Brain microvascular endothelial cell (primary cell): ENCODE measurements at regions not wholly inside any gene's neighbourhood (a gene's known extent, or its start where the extent isn't known, plus 50 kb on each side); places are given as distances from the start of the nearest gene placed in this dataset.

ENCODE experiments used
- DNase-seq: peaks from one replicate; pipeline ENCODE4 v3.0.0-alpha.2; 2020
- H3K27ac ChIP-seq: fragments of 250-450 bp; sonication (Bioruptor Pico); 2 replicates; pipeline ENCODE4 v1.5.1; 2020; ENCODE audit warnings: mild to moderate bottlenecking, moderate library complexity
- H3K27me3 ChIP-seq: fragments of 250-450 bp; sonication (Bioruptor Pico); replicated peaks from 2 replicates; pipeline ENCODE4 v1.5.1; 2020; ENCODE audit warnings: mild to moderate bottlenecking
- H3K36me3 ChIP-seq: fragments of 250-450 bp; sonication (Bioruptor Pico); replicated peaks from 2 replicates; pipeline ENCODE4 v1.5.1; 2020; ENCODE audit warnings: mild to moderate bottlenecking
- H3K4me3 ChIP-seq: 2 replicates; pipeline ENCODE4 v1.5.1; 2011; ENCODE audit warnings: low read depth, mild to moderate bottlenecking, control low read depth, low read length, moderate library complexity
- CTCF ChIP-seq: IDR thresholded peaks from 2 replicates; pipeline ENCODE4 v1.5.1; 2011; ENCODE audit warnings: low read depth, mild to moderate bottlenecking, moderate library complexity, low read length, control low read depth, inconsistent platforms; ENCODE audit errors: missing control alignments
- in situ Hi-C: cut with HindIII; loops from 2 replicates; pipeline ENCODE4 v1.10.0; 2017; ENCODE audit warnings: low sequenced_read_pairs, low pct_ligation_motif_present

DNA sequence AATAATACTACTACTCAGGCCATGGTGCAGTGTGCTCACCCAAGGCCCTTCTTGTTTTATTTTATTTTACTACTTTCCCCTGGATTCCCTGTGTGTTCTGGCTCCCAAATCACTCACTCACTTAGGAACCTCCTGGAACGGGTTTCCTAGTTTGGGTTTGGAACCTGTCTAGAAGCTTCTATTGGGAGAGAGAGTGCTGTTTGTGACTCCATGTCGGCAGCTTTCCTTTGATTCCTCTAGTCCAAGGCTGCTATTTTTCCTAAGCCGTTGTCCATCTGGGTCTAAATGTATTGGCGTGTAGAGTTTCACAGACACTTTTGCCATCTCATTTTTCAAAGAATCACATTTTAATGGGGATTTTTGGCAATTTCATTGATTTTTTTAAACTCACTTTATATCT, 70.8 kb downstream of the FOXA2 start:
- Histone ChIP-seq H3K27me3 (no peaks in the 10 kb centered on the region), H3K27ac (no peak overlapping the region), H3K36me3 (no peaks in the 10 kb centered on the region), H3K4me3 (no peak overlapping the region)
- in situ Hi-C loops = no loop called here
- no peak for TF ChIP-seq CTCF
- DNase-seq = no peak

DNA sequence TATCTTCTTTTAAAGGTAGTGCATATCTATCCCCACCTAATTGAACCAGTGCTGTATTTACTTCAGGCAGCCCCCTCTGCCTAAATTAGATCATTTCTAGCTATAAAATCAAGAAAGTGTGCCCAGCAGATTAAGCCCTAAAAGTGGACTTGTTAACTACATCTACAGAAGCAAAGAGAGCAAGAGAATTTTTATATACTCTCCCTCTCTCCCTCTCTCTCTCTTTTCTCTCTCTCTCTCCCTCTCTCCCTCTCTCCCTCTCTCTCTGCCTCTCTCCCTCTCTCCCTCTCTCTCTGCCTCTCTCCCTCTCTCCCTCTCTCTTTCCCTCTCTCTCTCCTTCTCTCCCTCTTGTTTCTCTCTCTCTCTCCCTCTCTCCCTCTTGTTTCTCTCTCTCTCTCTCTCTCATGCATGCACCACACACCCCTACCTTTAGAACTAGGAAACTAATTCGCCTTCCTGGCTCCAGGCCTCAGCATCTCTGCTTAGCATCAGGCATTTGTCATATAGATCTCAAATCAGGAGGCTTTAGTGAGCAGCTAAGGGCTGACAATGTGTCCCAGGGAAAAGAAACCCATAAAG, 71.4 kb downstream of the FOXA2 start:
- H3K27me3 ChIP-seq = no peaks in the 10 kb centered on the region
- no peak for DNase-seq
- no peak overlapping the region for H3K27ac ChIP-seq
- in situ Hi-C loops = no loop called here
- TF ChIP-seq CTCF = no peak
- H3K36me3 ChIP-seq = no peaks in the 10 kb centered on the region
- H3K4me3 ChIP-seq = no peak overlapping the region

DNA sequence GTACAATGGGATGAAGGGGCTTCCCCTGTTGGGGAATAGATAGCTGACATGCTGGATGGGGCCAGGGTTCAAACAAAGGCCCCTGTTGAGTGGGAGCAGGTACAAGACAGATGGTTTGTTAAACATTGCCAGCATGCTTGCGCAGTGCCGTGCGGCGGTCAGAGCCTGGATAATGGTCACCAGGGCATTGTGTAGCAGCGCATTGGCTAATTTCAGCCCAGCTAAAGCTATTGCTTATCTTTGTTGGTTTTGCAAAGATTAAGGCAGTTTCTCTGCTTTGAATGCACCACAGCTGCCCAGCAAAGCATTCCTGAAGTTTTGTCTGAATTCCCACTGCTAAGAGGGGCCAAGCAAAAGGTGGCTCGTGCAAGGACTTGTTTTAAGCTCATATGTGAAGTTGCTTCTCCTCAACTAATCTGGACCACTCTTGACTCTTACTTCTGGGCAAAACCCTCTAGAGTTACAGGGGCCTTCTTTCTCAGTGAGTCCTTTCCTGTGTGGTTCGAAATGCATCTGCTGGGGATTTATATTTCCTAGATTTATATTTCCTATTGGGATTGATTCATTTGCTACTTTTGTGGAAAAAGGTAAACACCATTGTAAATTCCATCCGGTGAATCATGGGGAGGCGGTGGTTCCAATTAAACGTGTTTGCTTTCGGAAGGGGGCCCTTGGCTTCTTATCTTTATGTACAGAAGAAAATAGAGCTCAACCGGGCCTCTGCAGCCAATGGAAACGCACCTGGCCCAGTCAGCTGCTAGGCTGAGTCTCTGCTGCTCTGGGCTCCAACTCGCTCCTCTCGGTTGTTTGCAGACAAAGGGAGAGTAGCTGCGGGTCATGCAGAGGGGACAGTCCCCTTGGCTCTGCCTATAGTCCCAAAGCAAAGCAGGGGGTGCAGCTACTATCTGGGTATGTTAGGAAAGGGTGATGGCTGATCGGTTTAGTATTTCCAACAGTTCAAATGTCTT, 72.1 kb downstream of the FOXA2 start:
- no peak overlapping the region for H3K4me3 ChIP-seq
- TF ChIP-seq CTCF = no peak
- no peaks in the 10 kb centered on the region for H3K36me3 ChIP-seq
- no peaks in the 10 kb centered on the region for H3K27me3 ChIP-seq
- no peak overlapping the region for H3K27ac ChIP-seq
- no peak for DNase-seq
- in situ Hi-C loops = no loop called here

- TF ChIP-seq CTCF = no peak
- Histone ChIP-seq H3K27me3 (no peaks in the 10 kb centered on the region), H3K36me3 (no peaks in the 10 kb centered on the region), H3K27ac (no peak overlapping the region), H3K4me3 (no peak overlapping the region)
- in situ Hi-C loops = no loop called here
- no peak for DNase-seq
Measured at GRCh38 chr20:22509843-22510147, 74.6 kb downstream of the FOXA2 start.

DNA sequence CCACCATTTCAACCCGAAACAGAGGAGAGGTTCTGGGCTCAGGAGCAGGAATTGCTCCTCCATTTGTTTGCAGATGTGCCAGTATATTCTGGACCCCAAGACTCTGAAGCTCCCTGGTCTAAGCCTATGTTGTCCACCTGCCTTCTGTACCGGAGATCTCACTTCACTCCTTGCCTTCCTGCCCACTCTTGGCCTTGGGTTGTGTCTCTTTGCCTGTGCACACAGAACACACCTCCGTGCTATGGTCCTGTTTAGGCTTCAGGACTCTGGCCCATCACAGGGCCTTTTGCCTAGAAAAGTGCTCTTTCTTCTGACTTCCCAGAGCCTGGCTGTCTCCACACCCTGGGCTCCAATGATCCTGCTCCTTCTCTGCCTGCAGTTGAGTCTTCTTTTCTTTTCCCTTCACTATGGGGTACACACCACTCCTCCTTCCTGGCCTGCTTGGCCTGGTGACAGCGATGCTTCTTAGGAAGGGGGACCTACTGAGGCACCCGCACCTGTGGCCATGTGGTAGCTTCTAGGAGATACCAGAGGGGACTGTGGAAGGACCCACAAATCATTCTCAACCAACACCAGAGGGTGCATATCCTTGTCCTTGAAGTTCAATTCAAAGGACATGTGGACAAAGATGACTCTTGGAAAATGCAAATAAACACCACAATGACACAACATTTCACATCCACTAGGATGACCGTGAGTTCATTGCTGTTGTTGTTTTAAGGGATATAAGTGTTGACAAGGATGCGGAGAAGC, 75.1 kb downstream of the FOXA2 start:
- no peak for TF ChIP-seq CTCF
- H3K27ac ChIP-seq = no peak overlapping the region

More for the DNA sequence above, 75.1 kb downstream of the FOXA2 start:
- Histone ChIP-seq H3K27me3 (no peaks in the 10 kb centered on the region), H3K36me3 (no peaks in the 10 kb centered on the region), H3K4me3 (no peak overlapping the region)
- DNase-seq = no peak
- in situ Hi-C loops = no loop called here
